ENCODE measurements at regions not wholly inside any gene's neighbourhood (a gene's known extent, or its start where the extent isn't known, plus 50 kb on each side); places are given as distances from the start of the nearest gene placed in this dataset.

DNA sequence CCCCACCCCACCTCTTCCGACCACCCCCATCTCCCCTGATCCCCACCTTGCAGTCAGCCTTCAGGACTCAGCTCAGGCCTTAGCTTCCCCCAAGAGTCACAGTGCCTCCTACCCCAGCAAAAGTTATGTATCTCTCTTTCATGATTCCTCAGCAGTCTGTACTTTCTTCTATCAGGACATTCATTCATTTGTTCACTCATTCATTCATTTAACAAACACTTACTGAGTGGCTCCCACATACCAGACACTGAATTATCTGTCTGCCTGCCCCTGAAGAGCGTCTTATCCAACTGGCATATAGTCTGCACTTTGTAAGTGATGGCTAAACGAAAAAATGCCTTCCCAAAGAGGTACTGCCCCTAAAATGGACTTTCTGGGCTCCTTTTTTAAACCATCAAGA lies 114.4 kb upstream of the SLC35F3 start:
- Histone ChIP-seq H3K4me2 (no peak overlapping the region), H3K4me3 (ENCODE audit: low read depth in 2 of 2, low read length in 1 of 2) (no peak overlapping the region), H3K9me2 (no peaks in the 10 kb centered on the region), H3K27me3 (ENCODE audit: insufficient read depth) (no peaks in the 10 kb centered on the region), H3K9ac (no peak overlapping the region), H3K4me1 (ENCODE audit: control insufficient read depth in 1 of 2, insufficient read depth in 2 of 2, low read depth in 1 of 2, low read length in 1 of 2) (no peaks in the 10 kb centered on the region), H4K20me1 (ENCODE audit: insufficient read depth) (no peaks in the 10 kb centered on the region), H3K79me2 (ENCODE audit: insufficient read depth) (no peaks in the 10 kb centered on the region), H3K36me3 (replicated peaks in 1 of 2; ENCODE audit: control insufficient read depth in 1 of 2, insufficient read depth in 2 of 2, low read length in 1 of 2) (no peaks in the 10 kb centered on the region), H3K27ac (ENCODE audit: low read depth in 2 of 2, low read length in 1 of 2) (no peak overlapping the region), H2AFZ (ENCODE audit: low read depth) (no peak overlapping the region), H3K9me3 (no peaks in the 10 kb centered on the region), H3F3A (replicated peaks; ENCODE audit: insufficient read depth) (no peaks in the 10 kb centered on the region)
- no peak for DNase-seq
- 46% methylated on average over 3 of the region's 3 CpGs for WGBS (ENCODE audit: low lambda C conversion rate)
- TF ChIP-seq SIN3A (IDR thresholded peaks at IDR 0.05; ENCODE audit: borderline replicate concordance, low read depth, low read length) = no peak
- no peak for TF ChIP-seq MEF2A (IDR thresholded peaks at IDR 0.05; ENCODE audit: borderline replicate concordance, low read depth)
- no peak for TF ChIP-seq CHD2 (IDR thresholded peaks at IDR 0.05; ENCODE audit: low read length, partially characterized antibody)
- TF ChIP-seq EZH2phosphoT487 (IDR thresholded peaks at IDR 0.05; ENCODE audit: borderline replicate concordance, low read depth) = no peak
- TF ChIP-seq, protein P1, sequence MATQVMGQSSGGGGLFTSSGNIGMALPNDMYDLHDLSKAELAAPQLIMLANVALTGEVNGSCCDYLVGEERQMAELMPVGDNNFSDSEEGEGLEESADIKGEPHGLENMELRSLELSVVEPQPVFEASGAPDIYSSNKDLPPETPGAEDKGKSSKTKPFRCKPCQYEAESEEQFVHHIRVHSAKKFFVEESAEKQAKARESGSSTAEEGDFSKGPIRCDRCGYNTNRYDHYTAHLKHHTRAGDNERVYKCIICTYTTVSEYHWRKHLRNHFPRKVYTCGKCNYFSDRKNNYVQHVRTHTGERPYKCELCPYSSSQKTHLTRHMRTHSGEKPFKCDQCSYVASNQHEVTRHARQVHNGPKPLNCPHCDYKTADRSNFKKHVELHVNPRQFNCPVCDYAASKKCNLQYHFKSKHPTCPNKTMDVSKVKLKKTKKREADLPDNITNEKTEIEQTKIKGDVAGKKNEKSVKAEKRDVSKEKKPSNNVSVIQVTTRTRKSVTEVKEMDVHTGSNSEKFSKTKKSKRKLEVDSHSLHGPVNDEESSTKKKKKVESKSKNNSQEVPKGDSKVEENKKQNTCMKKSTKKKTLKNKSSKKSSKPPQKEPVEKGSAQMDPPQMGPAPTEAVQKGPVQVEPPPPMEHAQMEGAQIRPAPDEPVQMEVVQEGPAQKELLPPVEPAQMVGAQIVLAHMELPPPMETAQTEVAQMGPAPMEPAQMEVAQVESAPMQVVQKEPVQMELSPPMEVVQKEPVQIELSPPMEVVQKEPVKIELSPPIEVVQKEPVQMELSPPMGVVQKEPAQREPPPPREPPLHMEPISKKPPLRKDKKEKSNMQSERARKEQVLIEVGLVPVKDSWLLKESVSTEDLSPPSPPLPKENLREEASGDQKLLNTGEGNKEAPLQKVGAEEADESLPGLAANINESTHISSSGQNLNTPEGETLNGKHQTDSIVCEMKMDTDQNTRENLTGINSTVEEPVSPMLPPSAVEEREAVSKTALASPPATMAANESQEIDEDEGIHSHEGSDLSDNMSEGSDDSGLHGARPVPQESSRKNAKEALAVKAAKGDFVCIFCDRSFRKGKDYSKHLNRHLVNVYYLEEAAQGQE (IDR thresholded peaks at IDR 0.05; ENCODE audit: low read depth, low read length) = no peak
- no peak for TF ChIP-seq RFX5 (IDR thresholded peaks at IDR 0.05; ENCODE audit: low read length)
- TF ChIP-seq, protein P2, sequence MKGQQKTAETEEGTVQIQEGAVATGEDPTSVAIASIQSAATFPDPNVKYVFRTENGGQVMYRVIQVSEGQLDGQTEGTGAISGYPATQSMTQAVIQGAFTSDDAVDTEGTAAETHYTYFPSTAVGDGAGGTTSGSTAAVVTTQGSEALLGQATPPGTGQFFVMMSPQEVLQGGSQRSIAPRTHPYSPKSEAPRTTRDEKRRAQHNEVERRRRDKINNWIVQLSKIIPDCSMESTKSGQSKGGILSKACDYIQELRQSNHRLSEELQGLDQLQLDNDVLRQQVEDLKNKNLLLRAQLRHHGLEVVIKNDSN (IDR thresholded peaks at IDR 0.05; ENCODE audit: borderline replicate concordance, low read depth) = no peak
- no peak for TF ChIP-seq EP300 (IDR thresholded peaks at IDR 0.05; ENCODE audit: borderline replicate concordance in 1 of 2, low read depth in 1 of 2, low read length in 1 of 2)
- no peak for TF ChIP-seq ELF1 (IDR thresholded peaks at IDR 0.05)
- TF ChIP-seq NFIC (IDR thresholded peaks at IDR 0.05; ENCODE audit: borderline replicate concordance) = no peak
- TF ChIP-seq, protein P3, sequence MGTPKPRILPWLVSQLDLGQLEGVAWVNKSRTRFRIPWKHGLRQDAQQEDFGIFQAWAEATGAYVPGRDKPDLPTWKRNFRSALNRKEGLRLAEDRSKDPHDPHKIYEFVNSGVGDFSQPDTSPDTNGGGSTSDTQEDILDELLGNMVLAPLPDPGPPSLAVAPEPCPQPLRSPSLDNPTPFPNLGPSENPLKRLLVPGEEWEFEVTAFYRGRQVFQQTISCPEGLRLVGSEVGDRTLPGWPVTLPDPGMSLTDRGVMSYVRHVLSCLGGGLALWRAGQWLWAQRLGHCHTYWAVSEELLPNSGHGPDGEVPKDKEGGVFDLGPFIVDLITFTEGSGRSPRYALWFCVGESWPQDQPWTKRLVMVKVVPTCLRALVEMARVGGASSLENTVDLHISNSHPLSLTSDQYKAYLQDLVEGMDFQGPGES (IDR thresholded peaks at IDR 0.05; ENCODE audit: low read depth, low read length) = no peak
- no peak for TF ChIP-seq FOSL2 (IDR thresholded peaks at IDR 0.05; ENCODE audit: borderline replicate concordance, low read depth)
- POLR2A ChIA-PET = no interaction called here
- CTCF ChIA-PET = interaction anchor here (1.4 to 6.2 kb wide), 4 partner anchors 72 to 349 kb away, joined by 4 to 64 read pairs (median 9); no protein-coding TSS in a partner anchor

All from SK-N-SH (cell line).